ENCODE measurements at regions not wholly inside any gene's neighbourhood (a gene's known extent, or its start where the extent isn't known, plus 50 kb on each side); places are given as distances from the start of the nearest gene placed in this dataset.

- TF ChIP-seq, protein P1, sequence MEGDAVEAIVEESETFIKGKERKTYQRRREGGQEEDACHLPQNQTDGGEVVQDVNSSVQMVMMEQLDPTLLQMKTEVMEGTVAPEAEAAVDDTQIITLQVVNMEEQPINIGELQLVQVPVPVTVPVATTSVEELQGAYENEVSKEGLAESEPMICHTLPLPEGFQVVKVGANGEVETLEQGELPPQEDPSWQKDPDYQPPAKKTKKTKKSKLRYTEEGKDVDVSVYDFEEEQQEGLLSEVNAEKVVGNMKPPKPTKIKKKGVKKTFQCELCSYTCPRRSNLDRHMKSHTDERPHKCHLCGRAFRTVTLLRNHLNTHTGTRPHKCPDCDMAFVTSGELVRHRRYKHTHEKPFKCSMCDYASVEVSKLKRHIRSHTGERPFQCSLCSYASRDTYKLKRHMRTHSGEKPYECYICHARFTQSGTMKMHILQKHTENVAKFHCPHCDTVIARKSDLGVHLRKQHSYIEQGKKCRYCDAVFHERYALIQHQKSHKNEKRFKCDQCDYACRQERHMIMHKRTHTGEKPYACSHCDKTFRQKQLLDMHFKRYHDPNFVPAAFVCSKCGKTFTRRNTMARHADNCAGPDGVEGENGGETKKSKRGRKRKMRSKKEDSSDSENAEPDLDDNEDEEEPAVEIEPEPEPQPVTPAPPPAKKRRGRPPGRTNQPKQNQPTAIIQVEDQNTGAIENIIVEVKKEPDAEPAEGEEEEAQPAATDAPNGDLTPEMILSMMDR (IDR thresholded peaks at IDR 0.05) = no peak
- H3K4me1 ChIP-seq = no peaks in the 10 kb centered on the region
Observed at GRCh38 chrX:10327651-10328050, 170.9 kb downstream of the CLCN4 start.

GRCh38 chrX:10329984-10330383 lies 173.2 kb downstream of the CLCN4 start:
- H3K9me3 ChIP-seq = no peaks in the 10 kb centered on the region
- H3K4me1 ChIP-seq = no peaks in the 10 kb centered on the region
- H3K27me3 ChIP-seq = no peaks in the 10 kb centered on the region
- no peak overlapping the region for H3K4me3 ChIP-seq
- no peaks in the 10 kb centered on the region for H3K36me3 ChIP-seq
- DNase-seq (ENCODE audit: low spot score) = no peak
- no peak overlapping the region for H3K27ac ChIP-seq
- TF ChIP-seq, protein P1 (IDR thresholded peaks at IDR 0.05) = no peak

More at GRCh38 chrX:10327651-10328050, 170.9 kb downstream of the CLCN4 start:
- Histone ChIP-seq H3K27ac (no peak overlapping the region), H3K27me3 (no peaks in the 10 kb centered on the region), H3K36me3 (no peaks in the 10 kb centered on the region), H3K4me3 (no peak overlapping the region), H3K9me3 (no peaks in the 10 kb centered on the region)
- no peak for DNase-seq (ENCODE audit: low spot score)

- Histone ChIP-seq H3K36me3 (no peaks in the 10 kb centered on the region), H3K27ac (no peak overlapping the region), H3K9me3 (no peaks in the 10 kb centered on the region), H3K27me3 (no peaks in the 10 kb centered on the region), H3K4me1 (no peaks in the 10 kb centered on the region), H3K4me3 (no peak overlapping the region)
- DNase-seq (ENCODE audit: low spot score) = no peak
- TF ChIP-seq, protein P1 (IDR thresholded peaks at IDR 0.05) = no peak
Observed at GRCh38 chrX:10341309-10341708, 184.5 kb downstream of the CLCN4 start.

- Histone ChIP-seq H3K27ac (no peak overlapping the region), H3K36me3 (no peaks in the 10 kb centered on the region), H3K4me1 (no peaks in the 10 kb centered on the region), H3K4me3 (no peak overlapping the region), H3K9me3 (peaks cover 7 to 14% of the 10 kb centered on the region in 2 donors), H3K27me3 (no peaks in the 10 kb centered on the region)
- TF ChIP-seq, protein P1 (IDR thresholded peaks at IDR 0.05) = no peak
- no peak for DNase-seq (ENCODE audit: low spot score)
Observed at GRCh38 chrX:10350221-10350620, 193.4 kb downstream of the CLCN4 start.

DNA sequence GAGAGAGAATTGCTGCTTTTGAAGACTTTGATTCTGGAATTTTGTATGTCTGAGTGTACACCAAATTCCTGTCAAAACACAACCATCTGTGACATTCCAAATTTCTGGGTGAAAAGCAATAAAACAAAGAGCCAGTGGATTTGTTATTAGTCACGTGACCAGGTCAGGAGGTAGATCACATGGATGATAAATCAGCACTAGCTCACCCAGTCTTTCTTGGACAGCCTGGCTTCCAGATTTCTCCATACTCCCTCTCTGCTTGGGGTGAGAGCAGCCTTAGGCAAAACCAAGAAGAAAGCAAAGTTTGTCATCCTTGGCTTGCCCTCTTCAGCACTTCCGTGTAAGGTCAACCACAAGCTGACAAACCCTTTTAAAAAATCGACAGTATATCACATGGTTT lies 194.2 kb downstream of the CLCN4 start:
- Histone ChIP-seq H3K27me3 (no peaks in the 10 kb centered on the region), H3K27ac (no peak overlapping the region), H3K4me1 (no peaks in the 10 kb centered on the region), H3K4me3 (no peak overlapping the region), H3K9me3 (peaks cover 7 to 14% of the 10 kb centered on the region in 2 donors), H3K36me3 (no peaks in the 10 kb centered on the region)
- no peak for DNase-seq (ENCODE audit: low spot score)
- TF ChIP-seq, protein P1 (IDR thresholded peaks at IDR 0.05) = no peak

DNA sequence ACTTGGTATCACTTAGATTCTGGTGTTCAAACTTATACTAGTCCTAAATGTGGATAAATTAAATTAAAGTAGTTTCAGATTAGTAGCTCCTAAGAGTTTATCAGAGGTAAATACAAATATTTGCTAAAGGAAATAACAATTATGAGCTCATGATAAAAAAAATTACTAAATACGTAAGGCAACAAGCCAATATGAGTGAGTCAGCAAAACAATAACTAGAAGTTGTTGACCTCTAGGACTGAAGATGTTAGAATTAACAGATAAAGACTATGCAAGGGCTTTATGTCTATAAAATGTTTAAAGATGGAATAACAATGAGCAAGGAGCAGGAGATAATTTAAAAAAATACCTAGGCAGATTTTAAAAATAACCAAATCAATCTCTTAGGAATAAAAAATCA lies 195.8 kb downstream of the CLCN4 start:
- TF ChIP-seq, protein P1 (IDR thresholded peaks at IDR 0.05) = no peak
- Histone ChIP-seq H3K4me1 (no peaks in the 10 kb centered on the region), H3K27ac (no peak overlapping the region), H3K36me3 (no peaks in the 10 kb centered on the region), H3K4me3 (no peak overlapping the region), H3K27me3 (no peaks in the 10 kb centered on the region), H3K9me3 (peaks cover 0 to 7% of the 10 kb centered on the region in 2 donors)
- no peak for DNase-seq (ENCODE audit: low spot score)
